ENCODE measurements at regions not wholly inside any gene's neighbourhood (a gene's known extent, or its start where the extent isn't known, plus 50 kb on each side); places are given as distances from the start of the nearest gene placed in this dataset.
A peak's percentile ranks its signal among the peaks of the same experiment; 100 is the strongest.

- peak overlapping the region; percentile 68; the same call in 1 of the 2 replicates for H3K27ac ChIP-seq
- TF ChIP-seq CTCF (conservative IDR thresholded peaks at IDR 0.05): no peak
These were observed 124.4 kb upstream of the PRMT8 start for GRCh38 chr12:3366451-3367110.

- H3K27ac ChIP-seq: no peak overlapping the region
- TF ChIP-seq CTCF (conservative IDR thresholded peaks at IDR 0.05): no peak
These were observed 123.1 kb upstream of the PRMT8 start for GRCh38 chr12:3367750-3368444.

GRCh38 chr12:3371018-3371417, 120.0 kb upstream of the PRMT8 start:
- H3K27ac ChIP-seq: no peak overlapping the region
- peak; percentile 30; the same call in 1 of the 2 replicates for TF ChIP-seq CTCF (conservative IDR thresholded peaks at IDR 0.05)

- H3K27ac ChIP-seq: no peak overlapping the region
- TF ChIP-seq CTCF (conservative IDR thresholded peaks at IDR 0.05): no peak
These were observed 115.7 kb upstream of the PRMT8 start for GRCh38 chr12:3375326-3375725.

- no peak for TF ChIP-seq CTCF (conservative IDR thresholded peaks at IDR 0.05)
- H3K27ac ChIP-seq: no peak overlapping the region
These were observed 114.1 kb upstream of the PRMT8 start for GRCh38 chr12:3376779-3377455.

- TF ChIP-seq CTCF (conservative IDR thresholded peaks at IDR 0.05): no peak
- peak overlapping the region; percentile 28 for H3K27ac ChIP-seq
These were observed 112.3 kb upstream of the PRMT8 start for GRCh38 chr12:3378655-3379054.

- H3K27ac ChIP-seq: peak overlapping the region; percentile 28
- no peak for TF ChIP-seq CTCF (conservative IDR thresholded peaks at IDR 0.05)
These were observed 111.9 kb upstream of the PRMT8 start for GRCh38 chr12:3379079-3379478.

All from VCaP (cell line).